HCT116 (cell line): ENCODE measurements at regions not wholly inside any gene's neighbourhood (a gene's known extent, or its start where the extent isn't known, plus 50 kb on each side); places are given as distances from the start of the nearest gene placed in this dataset.

ENCODE experiments used
- ATAC-seq: fragments of 200-7000 bp; cut with Tn5 transposase; 2 replicates; pipeline ENCODE4 v1.9.1; 2020; ENCODE audit warnings: mild to moderate bottlenecking, moderate library complexity
- BruUV-seq: library from RNA; stranded (reverse); fragments of 400-500 nt; replicated peaks from 2 replicates; lab custom pipeline; 2021; lab: Mats Ljungman, UMichigan
- CTCF ChIA-PET: fragments of 300-600 bp; sonication (Branson Sonifier 250); formaldehyde crosslinking; loops from one replicate; lab custom pipeline; 2021; ENCODE audit warnings: antibody characterized with exemption; lab: Charles Lee
- POLR2A ChIA-PET: fragments of 300-600, 350-600 bp; sonication (Branson Sonifier 250); formaldehyde crosslinking; loops from one replicate; lab custom pipeline; 2021; ENCODE audit warnings: antibody characterized with exemption; lab: Charles Lee
- RAD21 ChIA-PET, 2 experiments: fragments of 300-600 bp; sonication (Branson Sonifier 250); formaldehyde crosslinking; loops; one replicate each; lab custom pipeline; 2023; ENCODE audit warnings: low total read pairs in 2 of 2; ENCODE audit not compliant: uncharacterized antibody in 2 of 2, unreplicated experiment in 2 of 2, low non-redundant PET in 1 of 2; lab: Charles Lee
- DNase-seq: peaks from one replicate; pipeline ENCODE4 v3.0.0-alpha.2; 2010; ENCODE audit warnings: low read depth, low spot score
- H2AFZ ChIP-seq: fragments of 200-600 bp; shearing (Covaris generic), sonication (generic); 2 replicates; pipeline ENCODE4 v1.6.1; 2017; ENCODE audit warnings: low read depth, mixed run types, mixed read lengths, antibody characterized with exemption, low read length; ENCODE audit not compliant: poor library complexity, severe bottlenecking
- H3K27ac ChIP-seq: 2 replicates; pipeline ENCODE4 v1.5.1; 2012; ENCODE audit warnings: low read depth, low read length
- H3K27me3 ChIP-seq: fragments of 200-600 bp; sonication (generic); 2 replicates; pipeline ENCODE4 v1.6.1; 2016; ENCODE audit warnings: mixed run types, low read length, mixed read lengths; ENCODE audit not compliant: insufficient read depth
- H3K36me3 ChIP-seq, 2 experiments: fragments of 200-500 bp in 1 of 2; fragments of 200-600 bp in 1 of 2; sonication (Bioruptor generic) in 1 of 2; sonication (generic) in 1 of 2; 2 replicates each; pipeline versions ENCODE4 v1.5.1 to v1.6.1; 2014 to 2016; ENCODE audit warnings: low read length in 2 of 2, inconsistent platforms in 1 of 2, mixed read lengths in 1 of 2, mixed run types in 1 of 2; ENCODE audit not compliant: insufficient read depth in 2 of 2, control insufficient read depth in 1 of 2
- H3K4me1 ChIP-seq, 2 experiments: fragments of 200-600 bp in 1 of 2; sonication (generic) in 1 of 2; 2 replicates each; pipeline versions ENCODE4 v1.5.1 to v1.6.1; 2012 to 2017; ENCODE audit warnings: low read length in 2 of 2, inconsistent platforms in 1 of 2, mild to moderate bottlenecking in 1 of 2, mixed read lengths in 1 of 2, mixed run types in 1 of 2, moderate library complexity in 1 of 2; ENCODE audit not compliant: insufficient read depth in 2 of 2, control insufficient read depth in 1 of 2
- H3K4me2 ChIP-seq: fragments of 200-600 bp; sonication (generic); 2 replicates; pipeline ENCODE4 v1.6.1; 2017; ENCODE audit warnings: mixed run types, low read length, mixed read lengths
- H3K4me3 ChIP-seq, 2 experiments: fragments of 200-600 bp in 1 of 2; sonication (generic) in 1 of 2; replicated peaks in 1 of 2; 2 replicates each; pipeline ENCODE4 v1.5.1; 2011 to 2016; ENCODE audit warnings: low read length in 2 of 2, control low read depth in 1 of 2, low read depth in 1 of 2, mild to moderate bottlenecking in 1 of 2, mixed read lengths in 1 of 2, mixed run types in 1 of 2
- H3K79me2 ChIP-seq: fragments of 200-600 bp; sonication (generic); 2 replicates; pipeline ENCODE4 v1.6.1; 2017; ENCODE audit warnings: mild to moderate bottlenecking, mixed run types, low read length, moderate library complexity, mixed read lengths; ENCODE audit not compliant: insufficient read depth
- H3K9ac ChIP-seq: fragments of 200-600 bp; sonication (generic); 2 replicates; pipeline ENCODE4 v1.6.1; 2016; ENCODE audit warnings: low read length, mixed read lengths
- H3K9me2 ChIP-seq: fragments of 200-600 bp; sonication (generic), shearing (Covaris generic); 2 replicates; pipeline ENCODE4 v1.6.1; 2017; ENCODE audit warnings: mixed run types, mild to moderate bottlenecking, moderate library complexity; ENCODE audit not compliant: insufficient read depth
- H3K9me3 ChIP-seq, 2 experiments: fragments of 200-500 bp in 1 of 2; fragments of 200-600 bp in 1 of 2; sonication (Bioruptor generic) in 1 of 2; sonication (generic) in 1 of 2; 2 replicates each; pipeline ENCODE4 v1.6.1; 2014 to 2017; ENCODE audit warnings: low read length in 2 of 2, mixed read lengths in 2 of 2, inconsistent platforms in 1 of 2, low read depth in 1 of 2, mild to moderate bottlenecking in 1 of 2, mixed run types in 1 of 2, moderate library complexity in 1 of 2; ENCODE audit not compliant: control insufficient read depth in 1 of 2, insufficient read depth in 1 of 2
- H4K20me1 ChIP-seq: fragments of 200-600 bp; sonication (generic), shearing (Covaris generic); 2 replicates; pipeline ENCODE4 v1.6.1; 2017; ENCODE audit warnings: mixed run types, mild to moderate bottlenecking, moderate library complexity; ENCODE audit not compliant: insufficient read depth
- CBX3 ChIP-seq: IDR thresholded peaks from 2 replicates; pipeline ENCODE4 v1.6.1; 2012; ENCODE audit warnings: low read depth
- RAD21 ChIP-seq: IDR thresholded peaks from 2 replicates; pipeline ENCODE4 v1.6.1; 2012; ENCODE audit warnings: low read depth, mild to moderate bottlenecking
- SP1 ChIP-seq: IDR thresholded peaks from 2 replicates; pipeline ENCODE4 v1.6.1; 2012; ENCODE audit warnings: low read depth
- ZFX ChIP-seq: fragments of 450-650 bp; IDR thresholded peaks from 2 replicates; pipeline ENCODE4 v1.6.1; 2017
- intact Hi-C: fragments of 100-400 bp; cut with micrococcal nuclease; formaldehyde crosslinking; loops from 2 replicates; pipeline ENCODE4 v1.10.0; 2022

- Histone ChIP-seq H3K9me3 (no peaks in the 10 kb centered on the region), H2AFZ (no peak overlapping the region), H3K4me2 (no peak overlapping the region), H3K27ac (no peak overlapping the region), H3K9me2 (no peaks in the 10 kb centered on the region), H4K20me1 (no peaks in the 10 kb centered on the region), H3K9ac (no peak overlapping the region), H3K4me1 (no peaks in the 10 kb centered on the region), H3K36me3 (no peaks in the 10 kb centered on the region), H3K79me2 (no peaks in the 10 kb centered on the region), H3K27me3 (no peaks in the 10 kb centered on the region), H3K4me3 (no peak overlapping the region)
- POLR2A ChIA-PET, result no interaction called here
- no peak for TF ChIP-seq RAD21
- no peak for TF ChIP-seq ZFX
- no peak for DNase-seq
- intact Hi-C loops, result no loop called here
- CTCF ChIA-PET, result no interaction called here
- ATAC-seq, result no peak
- RAD21 ChIA-PET, result no interaction called here
- BruUV-seq, result no TSS peak
Measured at GRCh38 chr21:35119501-35120047, 70.5 kb upstream of the RUNX1 start.

- Histone ChIP-seq H2AFZ (no peak overlapping the region), H3K9me2 (no peaks in the 10 kb centered on the region), H3K36me3 (no peaks in the 10 kb centered on the region), H3K4me3 (no peak overlapping the region), H3K9me3 (no peaks in the 10 kb centered on the region), H3K27ac (no peak overlapping the region), H3K4me2 (no peak overlapping the region), H3K9ac (no peak overlapping the region), H4K20me1 (no peaks in the 10 kb centered on the region), H3K27me3 (no peaks in the 10 kb centered on the region), H3K79me2 (no peaks in the 10 kb centered on the region), H3K4me1 (peaks cover 0 to 4% of the 10 kb centered on the region in 2 experiments; a peak in 2 of 4 replicates)
- TF ChIP-seq CBX3 (no peak), SP1 (no peak)
- ChIA-PET POLR2A (no interaction called here), CTCF (no interaction called here), RAD21 (no interaction called here)
- DNase-seq, result no peak
- intact Hi-C loops, result no loop called here
- ATAC-seq, result no peak
- no TSS peak for BruUV-seq
Measured at GRCh38 chr21:35116777-35117176, 67.7 kb upstream of the RUNX1 start.
